Transverse colon (tissue), 4 donors: ENCODE measurements at regions not wholly inside any gene's neighbourhood (a gene's known extent, or its start where the extent isn't known, plus 50 kb on each side); places are given as distances from the start of the nearest gene placed in this dataset.

ENCODE experiments used
- DNase-seq: peaks from one replicate; pipeline ENCODE4 v3.0.0-alpha.2; 2019
- H3K27ac ChIP-seq, 4 donors: fragments of 200-600 bp; sonication (generic); 2 replicates each; pipeline ENCODE4 v1.5.1; 2016 to 2018; ENCODE audit warnings: inconsistent platforms in 4 of 4
- H3K27me3 ChIP-seq: fragments of 200-600 bp; sonication (generic); 2 replicates; pipeline ENCODE4 v1.5.1; 2017; ENCODE audit warnings: inconsistent platforms
- H3K36me3 ChIP-seq, 4 donors: fragments of 200-600 bp; sonication (generic); 2 replicates each; pipeline ENCODE4 v1.5.1; 2017 to 2019; ENCODE audit warnings: inconsistent platforms in 4 of 4
- H3K4me1 ChIP-seq, 4 donors: fragments of 200-600 bp; sonication (generic); 2 replicates each; pipeline ENCODE4 v1.5.1; 2017 to 2020; ENCODE audit warnings: inconsistent platforms in 4 of 4
- H3K4me3 ChIP-seq, 4 donors: fragments of 200-600 bp; sonication (generic); 1 replicate in 1 of 4; 2 replicates in 3 of 4; pipeline versions ENCODE4 v1.5.1 to v1.6.1; 2017 to 2019; ENCODE audit warnings: inconsistent platforms in 4 of 4
- H3K9me3 ChIP-seq, 2 donors: fragments of 200-600 bp; sonication (generic); 2 replicates each; pipeline ENCODE4 v1.5.1; 2017 to 2019; ENCODE audit warnings: inconsistent platforms in 2 of 2
- EP300 ChIP-seq: sonication (generic); formaldehyde crosslinking; IDR thresholded peaks from one replicate; pipeline ENCODE4 v1.6.1; 2017; ENCODE audit warnings: antibody characterized with exemption, low read depth
- POLR2A ChIP-seq: fragments of 450-650 bp; IDR thresholded peaks from one replicate; pipeline ENCODE4 v1.6.1; 2016; ENCODE audit warnings: antibody characterized with exemption, mild to moderate bottlenecking, moderate library complexity
- POLR2AphosphoS5 ChIP-seq, 3 donors: sonication (generic); formaldehyde crosslinking; IDR thresholded peaks; one replicate each; pipeline ENCODE4 v1.6.1; 2016; ENCODE audit warnings: antibody characterized with exemption in 3 of 3
- WGBS, 2 donors: methylation state at CpG; one replicate each; pipeline ENCODE4 v1.1.5; 2018; ENCODE audit warnings: low coverage in 1 of 2; 5-methylcytosine and 5-hydroxymethylcytosine counted together
- in situ Hi-C, 4 donors: fragments of 200-750 bp; cut with MboI; loops; one replicate each; pipeline versions ENCODE4 v1.15.0 to v1.15.1; 2017; ENCODE audit warnings: low sequenced_read_pairs in 3 of 4, low pct_ligation_motif_present in 1 of 4, low pct_unique_long_range_greater_than_20kb in 1 of 4
- intact Hi-C: fragments of 100-400 bp; cut with DNase I; formaldehyde crosslinking; loops from one replicate; pipeline ENCODE4 v1.15.1; 2023; ENCODE audit warnings: low total_unique reads
- TF ChIP-seq, protein P1 (sequence below), 5 experiments: fragments of 200-600 bp in 3 of 5; fragments of 450-650 bp in 2 of 5; sonication (generic) in 3 of 5; IDR thresholded peaks; 1 replicate in 2 of 5; 2 replicates in 3 of 5; pipeline ENCODE4 v1.5.1; 2016 to 2017; ENCODE audit warnings: antibody characterized with exemption in 5 of 5, inconsistent platforms in 3 of 5, mild to moderate bottlenecking in 2 of 5, moderate library complexity in 1 of 5

DNA sequence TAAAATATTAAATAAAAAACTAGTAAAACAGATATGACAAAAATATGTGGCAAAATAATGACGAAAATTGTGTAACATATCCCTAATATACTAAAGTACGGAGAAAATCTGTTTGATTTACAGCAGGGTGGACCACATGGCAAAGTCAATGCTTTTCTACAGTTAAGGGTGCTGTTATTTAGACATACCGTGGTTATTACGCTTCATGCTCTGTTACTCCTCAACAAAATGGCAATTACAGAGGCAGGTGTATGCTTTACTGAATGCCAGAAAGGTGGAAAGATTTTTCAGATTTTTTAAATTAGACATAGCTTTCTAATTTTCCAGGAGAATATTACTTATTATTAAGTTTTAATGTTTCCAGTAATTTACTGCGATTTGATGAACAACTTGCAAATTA is 343.9 kb upstream of the DPYD start:
- TF ChIP-seq POLR2AphosphoS5 (IDR thresholded peaks at IDR 0.05), result no peak
- TF ChIP-seq, protein P1, sequence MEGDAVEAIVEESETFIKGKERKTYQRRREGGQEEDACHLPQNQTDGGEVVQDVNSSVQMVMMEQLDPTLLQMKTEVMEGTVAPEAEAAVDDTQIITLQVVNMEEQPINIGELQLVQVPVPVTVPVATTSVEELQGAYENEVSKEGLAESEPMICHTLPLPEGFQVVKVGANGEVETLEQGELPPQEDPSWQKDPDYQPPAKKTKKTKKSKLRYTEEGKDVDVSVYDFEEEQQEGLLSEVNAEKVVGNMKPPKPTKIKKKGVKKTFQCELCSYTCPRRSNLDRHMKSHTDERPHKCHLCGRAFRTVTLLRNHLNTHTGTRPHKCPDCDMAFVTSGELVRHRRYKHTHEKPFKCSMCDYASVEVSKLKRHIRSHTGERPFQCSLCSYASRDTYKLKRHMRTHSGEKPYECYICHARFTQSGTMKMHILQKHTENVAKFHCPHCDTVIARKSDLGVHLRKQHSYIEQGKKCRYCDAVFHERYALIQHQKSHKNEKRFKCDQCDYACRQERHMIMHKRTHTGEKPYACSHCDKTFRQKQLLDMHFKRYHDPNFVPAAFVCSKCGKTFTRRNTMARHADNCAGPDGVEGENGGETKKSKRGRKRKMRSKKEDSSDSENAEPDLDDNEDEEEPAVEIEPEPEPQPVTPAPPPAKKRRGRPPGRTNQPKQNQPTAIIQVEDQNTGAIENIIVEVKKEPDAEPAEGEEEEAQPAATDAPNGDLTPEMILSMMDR (IDR thresholded peaks at IDR 0.05), result no peak
- no peak for TF ChIP-seq EP300
- TF ChIP-seq POLR2A, result no peak
- 89 to 96% methylated on average over 5 of the region's 5 CpGs for WGBS, 2 donors
- Histone ChIP-seq H3K27me3 (no peaks in the 10 kb centered on the region), H3K4me1 (no peaks in the 10 kb centered on the region), H3K9me3 (no peaks in the 10 kb centered on the region), H3K36me3 (no peaks in the 10 kb centered on the region), H3K27ac (no peak overlapping the region), H3K4me3 (no peak overlapping the region)
- no peak for DNase-seq
- in situ Hi-C loops, result no loop called here
- intact Hi-C loops, result no loop called here

DNA sequence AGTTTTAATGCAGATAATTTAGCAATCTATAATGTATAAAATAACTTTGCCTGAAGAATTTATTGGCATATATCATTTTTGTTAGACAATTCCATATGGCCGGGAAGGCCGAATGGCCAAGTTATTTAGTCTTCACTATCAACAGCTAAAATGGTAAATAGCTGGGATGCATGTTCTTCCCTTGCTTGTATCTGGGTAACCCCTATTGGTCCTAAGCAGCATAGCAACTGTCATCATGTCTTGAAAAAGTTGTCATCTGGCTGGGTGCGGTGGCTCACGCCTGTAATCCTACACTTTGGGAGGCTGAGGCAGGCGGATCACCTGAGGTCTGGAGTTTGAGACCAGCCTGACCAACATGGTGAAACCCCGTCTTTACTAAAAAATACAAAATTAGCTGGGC is 340.0 kb upstream of the DPYD start:
- intact Hi-C loops, result no loop called here
- TF ChIP-seq EP300 (no peak), POLR2A (no peak), POLR2AphosphoS5 (IDR thresholded peaks at IDR 0.05) (no peak)
- TF ChIP-seq, protein P1 (IDR thresholded peaks at IDR 0.05), result no peak
- no peak overlapping the region for H3K27ac ChIP-seq

DNA sequence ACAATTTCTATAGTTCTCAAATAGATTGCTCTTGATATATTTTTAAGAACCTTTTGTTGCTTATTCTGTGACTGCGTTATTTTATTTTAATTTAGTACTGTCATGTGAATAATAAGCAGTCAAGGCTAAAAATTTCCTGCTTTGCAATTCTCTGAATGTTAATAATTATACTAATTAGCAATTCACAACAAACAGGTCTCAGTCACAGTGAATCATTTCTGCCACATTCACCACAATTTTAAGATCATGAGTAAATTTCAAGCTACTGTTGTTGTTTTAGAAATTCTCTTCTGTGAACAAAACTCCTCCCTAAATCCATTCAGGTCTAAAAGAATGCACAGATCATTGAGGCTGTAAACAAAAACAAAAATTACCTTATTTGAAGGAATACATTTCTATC is 339.6 kb upstream of the DPYD start:
- Histone ChIP-seq H3K4me1 (no peaks in the 10 kb centered on the region), H3K27me3 (no peaks in the 10 kb centered on the region), H3K27ac (no peak overlapping the region), H3K9me3 (no peaks in the 10 kb centered on the region), H3K36me3 (no peaks in the 10 kb centered on the region), H3K4me3 (no peak overlapping the region)
- intact Hi-C loops, result no loop called here
- in situ Hi-C loops, result no loop called here
- DNase-seq, result no peak
- no peak for TF ChIP-seq POLR2AphosphoS5 (IDR thresholded peaks at IDR 0.05)
- no peak for TF ChIP-seq POLR2A
- 78 to 81% methylated on average over 1 of the region's 1 CpG for WGBS, 2 donors

More for the DNA sequence above, 340.0 kb upstream of the DPYD start:
- in situ Hi-C loops, result no loop called here
- Histone ChIP-seq H3K27me3 (no peaks in the 10 kb centered on the region), H3K4me3 (no peak overlapping the region), H3K36me3 (no peaks in the 10 kb centered on the region), H3K9me3 (no peaks in the 10 kb centered on the region), H3K4me1 (no peaks in the 10 kb centered on the region)
- 92 to 93% methylated on average over 6 of the region's 6 CpGs for WGBS, 2 donors
- DNase-seq, result no peak

DNA sequence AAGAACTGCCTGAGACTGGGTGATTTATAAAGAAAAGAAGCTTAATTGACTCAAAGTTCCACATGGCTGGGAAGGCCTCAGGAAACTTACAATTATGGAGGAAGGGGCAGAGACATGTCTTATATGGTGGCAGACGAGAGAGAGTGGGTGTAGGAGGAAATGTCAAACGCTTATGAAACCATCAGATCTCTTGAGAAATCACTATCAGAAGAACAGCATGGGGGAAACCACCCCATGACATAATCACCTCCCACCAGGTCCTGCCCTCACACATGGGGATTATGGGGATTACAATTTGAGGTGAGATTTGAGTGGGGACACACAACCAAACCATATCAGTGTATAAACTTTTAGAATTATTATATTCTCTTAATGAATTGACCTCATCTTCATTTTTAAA is 335.9 kb upstream of the DPYD start:
- no peak for DNase-seq

DNA sequence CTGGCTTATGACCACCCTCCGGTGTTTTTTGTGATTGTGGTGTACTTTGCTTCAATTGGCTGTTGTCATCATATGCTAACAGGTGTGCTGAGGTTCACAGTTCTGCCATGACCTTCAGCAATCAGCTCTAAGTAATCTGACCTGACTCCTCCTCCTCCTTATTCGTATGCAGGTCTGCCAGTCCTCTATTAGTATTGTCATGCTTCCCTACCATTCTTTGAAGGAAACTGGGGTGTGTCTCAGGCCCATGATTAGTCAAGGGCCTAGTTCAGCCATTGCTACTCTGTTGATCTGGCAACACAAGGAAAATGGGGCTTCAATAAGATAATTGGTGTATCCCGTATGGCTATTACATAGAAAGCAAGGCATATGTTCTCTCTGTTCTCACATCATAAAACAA is 332.3 kb upstream of the DPYD start:
- Histone ChIP-seq H3K27ac (no peak overlapping the region), H3K4me1 (no peaks in the 10 kb centered on the region), H3K27me3 (no peaks in the 10 kb centered on the region), H3K36me3 (no peaks in the 10 kb centered on the region), H3K4me3 (no peak overlapping the region), H3K9me3 (no peaks in the 10 kb centered on the region)
- no peak for TF ChIP-seq POLR2A
- TF ChIP-seq, protein P1 (IDR thresholded peaks at IDR 0.05), result no peak
- TF ChIP-seq POLR2AphosphoS5 (IDR thresholded peaks at IDR 0.05), result no peak
- no peak for TF ChIP-seq EP300
- 74 to 80% methylated on average over 1 to 3 of the region's 3 CpGs for WGBS, 2 donors
- in situ Hi-C loops (no loop called here), intact Hi-C loops (no loop called here)
- DNase-seq, result no peak

More for the DNA sequence above, 335.9 kb upstream of the DPYD start:
- TF ChIP-seq EP300 (no peak), POLR2A (no peak), POLR2AphosphoS5 (IDR thresholded peaks at IDR 0.05) (no peak)
- TF ChIP-seq, protein P1 (IDR thresholded peaks at IDR 0.05), result no peak
- H3K27me3 ChIP-seq, result no peaks in the 10 kb centered on the region
- no peaks in the 10 kb centered on the region for H3K4me1 ChIP-seq
- no peaks in the 10 kb centered on the region for H3K36me3 ChIP-seq
- H3K27ac ChIP-seq, result no peak overlapping the region
- WGBS, 2 donors, result 40% methylated on average over 1 to 2 of the region's 2 CpGs
- intact Hi-C loops, result no loop called here
- no peaks in the 10 kb centered on the region for H3K9me3 ChIP-seq
- in situ Hi-C loops, result no loop called here
- no peak overlapping the region for H3K4me3 ChIP-seq
